ENCODE measurements at regions not wholly inside any gene's neighbourhood (a gene's known extent, or its start where the extent isn't known, plus 50 kb on each side); places are given as distances from the start of the nearest gene placed in this dataset.

DNA sequence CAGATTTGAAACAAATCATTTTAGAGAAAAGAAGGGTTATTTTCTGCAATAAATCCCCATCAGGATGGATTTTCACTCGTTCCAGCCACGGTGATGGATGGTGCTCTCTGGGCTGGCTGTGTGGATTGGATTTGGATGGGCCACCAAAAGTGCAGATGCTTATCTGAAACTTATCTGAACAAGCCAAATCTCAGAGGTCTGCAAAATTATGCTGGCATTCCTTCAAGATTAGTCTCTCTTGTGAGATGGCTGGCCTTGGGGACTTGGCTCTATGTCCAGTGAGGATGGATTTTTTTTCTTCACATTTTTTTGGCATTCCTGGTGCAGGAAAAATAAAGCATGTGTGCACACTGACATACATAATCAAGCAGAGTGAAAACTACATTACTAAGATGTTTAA, 341.9 kb downstream of the GXYLT1 start:
- TF ChIP-seq, protein P1, sequence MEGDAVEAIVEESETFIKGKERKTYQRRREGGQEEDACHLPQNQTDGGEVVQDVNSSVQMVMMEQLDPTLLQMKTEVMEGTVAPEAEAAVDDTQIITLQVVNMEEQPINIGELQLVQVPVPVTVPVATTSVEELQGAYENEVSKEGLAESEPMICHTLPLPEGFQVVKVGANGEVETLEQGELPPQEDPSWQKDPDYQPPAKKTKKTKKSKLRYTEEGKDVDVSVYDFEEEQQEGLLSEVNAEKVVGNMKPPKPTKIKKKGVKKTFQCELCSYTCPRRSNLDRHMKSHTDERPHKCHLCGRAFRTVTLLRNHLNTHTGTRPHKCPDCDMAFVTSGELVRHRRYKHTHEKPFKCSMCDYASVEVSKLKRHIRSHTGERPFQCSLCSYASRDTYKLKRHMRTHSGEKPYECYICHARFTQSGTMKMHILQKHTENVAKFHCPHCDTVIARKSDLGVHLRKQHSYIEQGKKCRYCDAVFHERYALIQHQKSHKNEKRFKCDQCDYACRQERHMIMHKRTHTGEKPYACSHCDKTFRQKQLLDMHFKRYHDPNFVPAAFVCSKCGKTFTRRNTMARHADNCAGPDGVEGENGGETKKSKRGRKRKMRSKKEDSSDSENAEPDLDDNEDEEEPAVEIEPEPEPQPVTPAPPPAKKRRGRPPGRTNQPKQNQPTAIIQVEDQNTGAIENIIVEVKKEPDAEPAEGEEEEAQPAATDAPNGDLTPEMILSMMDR (IDR thresholded peaks at IDR 0.05; ENCODE audit: low read length, missing control alignments): no peak

DNA sequence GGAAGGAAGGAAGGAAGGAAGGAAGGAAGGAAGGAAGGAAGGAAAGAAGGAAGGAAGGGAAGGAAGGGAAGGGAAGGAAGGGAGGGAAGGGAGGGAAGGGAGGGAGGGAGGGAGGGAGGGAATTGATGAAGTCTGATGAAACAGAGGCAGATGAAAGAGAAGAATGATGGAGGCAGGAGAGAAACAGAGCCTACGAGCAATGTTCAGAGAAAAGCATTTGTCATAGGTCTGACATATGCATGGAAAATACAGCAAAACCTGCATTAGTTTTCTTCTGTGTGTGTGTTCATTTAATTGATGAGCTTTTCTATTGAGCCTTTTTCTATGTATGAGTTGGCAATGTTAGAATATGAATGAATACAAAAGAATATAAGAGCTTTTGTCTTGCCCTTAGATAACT, 343.4 kb downstream of the GXYLT1 start:
- no peak for DNase-seq (ENCODE audit: low read depth)
- TF ChIP-seq, protein P1 (IDR thresholded peaks at IDR 0.05; ENCODE audit: low read length, missing control alignments): no peak
- no peak overlapping the region for H3K4me3 ChIP-seq (replicated peaks; ENCODE audit: low read depth, low read length)

More for the DNA sequence above, 341.9 kb downstream of the GXYLT1 start:
- no peak overlapping the region for H3K4me3 ChIP-seq (replicated peaks; ENCODE audit: low read depth, low read length)
- DNase-seq (ENCODE audit: low read depth): no peak

DNA sequence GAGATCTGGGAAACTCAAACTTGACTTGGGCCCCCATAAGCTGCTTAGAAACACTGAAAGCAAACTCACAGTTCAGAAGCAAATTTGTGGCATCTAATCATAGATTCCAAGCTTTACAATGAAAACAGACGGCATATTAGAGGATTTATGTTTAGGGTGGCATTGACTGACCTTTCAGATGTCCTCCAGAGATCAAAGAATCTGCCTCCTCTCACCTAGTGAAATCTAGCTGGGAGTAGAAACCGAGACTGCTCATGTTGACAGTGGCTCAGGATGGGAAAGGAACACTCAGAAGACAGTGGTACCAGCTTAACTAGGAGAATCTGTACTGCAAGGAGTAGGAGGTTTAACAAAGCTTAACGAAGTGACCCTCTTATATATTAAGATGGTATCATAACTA, 345.0 kb downstream of the GXYLT1 start:
- no peak for DNase-seq (ENCODE audit: low read depth)
- H3K4me3 ChIP-seq (replicated peaks; ENCODE audit: low read depth, low read length): no peak overlapping the region
- TF ChIP-seq, protein P1 (IDR thresholded peaks at IDR 0.05; ENCODE audit: low read length, missing control alignments): no peak

DNA sequence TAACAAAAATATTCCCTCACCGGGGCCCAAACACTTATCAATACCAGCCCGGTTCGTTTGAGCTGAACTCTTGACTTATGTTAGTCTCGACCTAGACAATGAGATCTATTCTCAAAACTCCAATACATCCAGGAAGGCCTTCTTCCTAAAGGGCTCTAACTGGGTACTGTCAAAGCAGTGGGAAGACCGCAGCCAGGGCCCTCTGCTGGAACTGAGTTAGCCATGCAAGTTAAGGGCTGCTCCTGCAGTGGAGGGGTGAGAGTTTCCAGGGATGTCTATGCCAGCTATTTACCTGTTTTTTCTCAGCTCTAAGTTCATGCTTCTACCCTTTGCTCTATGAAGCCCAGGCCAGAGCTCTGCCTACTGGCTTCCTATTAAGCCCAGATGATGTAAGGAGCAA, 348.8 kb downstream of the GXYLT1 start:
- H3K4me3 ChIP-seq (replicated peaks; ENCODE audit: low read depth, low read length): no peak overlapping the region
- TF ChIP-seq, protein P1 (IDR thresholded peaks at IDR 0.05; ENCODE audit: low read length, missing control alignments): no peak
- no peak for DNase-seq (ENCODE audit: low read depth)

DNA sequence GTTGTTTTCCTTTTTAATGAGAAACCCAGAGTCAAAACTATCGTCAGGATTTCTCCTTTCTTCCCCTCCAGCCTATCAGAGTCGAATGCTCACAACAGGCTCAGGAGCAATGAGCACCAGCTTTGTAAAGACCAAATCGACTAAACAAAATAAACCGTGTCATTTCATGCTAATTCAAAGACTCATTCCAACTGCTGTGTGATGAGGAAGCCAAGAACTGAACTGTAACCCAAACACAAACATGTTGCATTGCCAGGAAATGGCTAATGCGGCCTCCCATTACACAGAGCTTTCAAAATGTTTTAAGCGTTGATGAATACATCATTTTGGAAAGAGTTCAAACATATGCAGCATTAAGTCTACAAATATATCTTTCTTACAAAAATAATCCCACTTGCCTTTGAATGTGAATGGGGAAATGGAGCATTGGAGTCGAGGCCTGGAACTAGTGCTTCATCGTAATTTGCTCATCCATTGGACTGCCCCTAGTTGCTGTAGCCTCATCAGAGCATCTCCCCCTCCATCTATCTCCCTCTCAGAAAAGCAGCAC, 349.5 kb downstream of the GXYLT1 start:
- no peak overlapping the region for H3K4me3 ChIP-seq (replicated peaks; ENCODE audit: low read depth, low read length)
- no peak for DNase-seq (ENCODE audit: low read depth)
- TF ChIP-seq, protein P1 (IDR thresholded peaks at IDR 0.05; ENCODE audit: low read length, missing control alignments): no peak

DNA sequence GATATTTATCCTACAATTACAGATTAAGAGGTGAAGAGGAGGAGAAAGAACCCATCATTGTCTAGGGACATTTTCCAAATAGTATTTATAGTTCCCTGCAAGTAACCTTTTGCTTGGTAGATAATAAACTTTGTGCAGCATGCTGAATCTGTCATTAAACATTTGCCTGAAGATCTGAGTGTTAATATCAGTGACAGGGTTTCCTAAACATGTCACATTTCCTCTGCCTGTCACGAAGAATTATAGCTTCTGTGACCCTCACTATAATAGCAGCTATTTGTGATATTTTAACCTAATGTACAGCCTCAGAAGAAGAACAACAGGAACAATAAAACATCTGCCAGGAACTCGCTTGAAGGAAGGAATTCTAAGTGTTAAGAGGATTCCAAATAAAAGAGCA, 350.3 kb downstream of the GXYLT1 start:
- DNase-seq (ENCODE audit: low read depth): no peak
- no peak overlapping the region for H3K4me3 ChIP-seq (replicated peaks; ENCODE audit: low read depth, low read length)
- TF ChIP-seq, protein P1 (IDR thresholded peaks at IDR 0.05; ENCODE audit: low read length, missing control alignments): no peak

DNA sequence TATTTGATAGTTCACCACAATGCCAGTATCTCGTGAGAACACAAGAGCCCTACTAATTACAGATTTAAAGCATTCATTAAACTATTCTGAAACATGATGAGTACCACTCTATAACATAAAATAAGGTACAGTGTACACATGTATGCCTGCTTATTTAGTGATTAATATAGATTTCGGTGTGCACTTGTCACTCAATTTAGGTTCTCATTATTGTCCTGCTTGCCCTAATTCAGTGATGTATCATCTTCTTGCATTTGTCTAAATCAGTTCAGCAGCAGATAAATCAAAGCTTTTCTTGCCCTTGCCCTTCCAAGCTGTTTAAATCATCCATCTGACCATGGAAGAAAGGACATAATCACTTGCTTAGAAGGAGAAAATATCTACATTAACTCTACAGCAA, 359.7 kb downstream of the GXYLT1 start:
- TF ChIP-seq, protein P1 (IDR thresholded peaks at IDR 0.05; ENCODE audit: low read length, missing control alignments): no peak
- H3K4me3 ChIP-seq (replicated peaks; ENCODE audit: low read depth, low read length): no peak overlapping the region
- DNase-seq (ENCODE audit: low read depth): no peak

All from fibroblast of pulmonary artery (primary cell).